HG02852 (cell line): ENCODE measurements at regions not wholly inside any gene's neighbourhood (a gene's known extent, or its start where the extent isn't known, plus 50 kb on each side); places are given as distances from the start of the nearest gene placed in this dataset.
"Not testable (repeated sequence)": the region's sequence is repeated elsewhere in the genome, so short reads cannot be mapped to it uniquely, and the experiment has no call there.

Experiments
- ATAC-seq: cut with Tn5 transposase; IDR thresholded peaks from one replicate; pipeline ENCODE4 v1.9.1; 2021; ENCODE audit warnings: mild to moderate bottlenecking, moderate library complexity; ENCODE audit not compliant: unreplicated experiment

DNA sequence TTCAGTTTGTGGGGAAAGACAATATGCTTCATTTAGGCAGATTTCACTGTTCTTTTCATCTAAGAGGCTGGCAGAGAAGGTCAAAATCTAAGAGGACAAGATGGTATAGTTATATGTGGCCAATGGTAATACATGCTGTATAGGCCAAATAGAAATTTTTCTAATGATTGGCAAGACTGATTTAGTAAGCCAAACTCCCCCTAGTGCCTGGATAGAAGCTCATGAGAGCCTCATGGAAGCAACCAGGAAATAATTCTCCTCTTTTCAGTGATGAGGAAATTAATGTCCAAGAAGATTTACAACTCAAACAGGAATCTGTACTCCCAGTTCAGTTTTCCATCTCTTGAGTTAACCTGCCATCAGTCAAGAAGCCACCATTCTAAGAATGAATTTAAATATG, 253.6 kb upstream of the PHF14 start:
- ATAC-seq: no peak

DNA sequence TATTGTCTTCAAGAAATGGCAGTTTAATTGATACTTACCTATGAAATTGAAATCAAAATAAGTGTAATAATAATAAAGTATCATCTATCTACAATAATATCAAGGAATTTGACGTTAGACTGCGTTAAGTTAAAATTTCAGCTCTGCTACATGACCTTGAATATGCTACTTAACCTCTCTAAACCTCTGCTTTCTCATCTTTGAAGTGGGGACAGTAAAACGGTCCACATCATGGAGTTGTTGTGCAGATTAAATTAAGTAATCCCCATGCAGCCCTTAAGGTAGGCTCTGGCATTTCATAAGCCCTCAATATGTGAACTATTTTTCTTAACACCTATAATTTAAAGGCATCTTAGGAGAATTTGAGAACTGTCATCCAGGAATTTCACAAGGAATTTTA, 252.4 kb upstream of the PHF14 start:
- ATAC-seq: no peak

- ATAC-seq: no peak
Measured at GRCh38 chr7:10723832-10724231, 249.8 kb upstream of the PHF14 start.

DNA sequence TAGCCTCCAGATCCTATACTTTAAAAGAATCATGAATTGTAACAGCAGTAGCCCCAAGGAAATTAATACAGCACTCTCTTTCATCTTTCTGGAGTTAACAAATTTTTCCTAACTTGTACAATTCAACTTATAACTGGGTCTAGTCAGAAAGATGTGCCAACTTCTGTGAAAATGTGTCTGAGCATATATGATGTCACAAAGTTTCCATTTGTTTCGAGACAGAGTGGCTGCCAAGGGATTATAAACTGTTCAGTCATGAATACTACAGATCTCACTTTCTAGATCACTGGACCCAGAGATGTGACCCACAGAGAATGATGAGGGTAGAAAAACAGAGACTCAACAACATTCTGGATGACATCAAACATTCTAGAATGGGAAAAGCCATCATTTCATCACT, 249.2 kb upstream of the PHF14 start:
- ATAC-seq: no peak

GRCh38 chr7:10727636-10728035, 246.0 kb upstream of the PHF14 start:
- no peak for ATAC-seq

GRCh38 chr7:10731253-10731773, 242.4 kb upstream of the PHF14 start:
- no peak for ATAC-seq

DNA sequence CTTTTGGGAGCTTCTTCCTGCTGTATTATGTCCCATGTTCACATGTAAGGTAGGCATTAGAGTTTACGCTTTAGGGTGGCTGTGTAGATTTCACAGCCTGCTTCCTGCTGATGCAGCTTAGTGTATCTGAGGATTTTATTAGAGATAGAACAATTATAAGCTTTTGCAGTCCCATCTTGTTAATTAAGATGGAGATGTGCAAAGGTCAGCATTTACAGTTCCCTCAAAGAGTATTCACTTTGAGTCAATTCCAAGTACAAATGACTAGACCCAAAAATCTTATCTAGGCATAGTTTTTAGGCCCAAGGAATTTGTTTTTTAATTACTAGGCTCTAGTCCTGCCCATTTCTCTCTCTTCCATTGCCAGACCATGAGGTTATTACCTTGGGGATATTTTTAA, 239.9 kb upstream of the PHF14 start:
- ATAC-seq: no peak

DNA sequence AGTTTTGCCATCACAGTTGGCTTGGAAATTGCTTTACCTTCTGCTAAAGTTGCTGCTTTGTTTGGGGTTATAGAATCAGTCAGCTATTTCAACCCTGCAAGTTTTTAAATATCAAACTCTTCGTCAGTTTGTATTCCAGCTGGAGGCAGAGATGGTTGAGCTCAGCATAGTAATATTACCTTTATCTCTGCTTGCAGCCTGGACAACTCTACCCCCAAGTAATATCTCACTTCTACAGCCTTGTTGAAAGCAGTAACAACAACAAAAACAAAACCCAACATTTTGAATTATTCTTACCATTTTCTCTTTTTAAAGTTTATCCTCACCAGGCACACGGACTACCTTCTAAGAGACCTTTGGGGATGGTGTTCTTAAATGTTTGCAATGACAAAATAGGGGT, 239.1 kb upstream of the PHF14 start:
- no peak for ATAC-seq

- ATAC-seq: no peak
Measured at GRCh38 chr7:10739401-10739800, 234.3 kb upstream of the PHF14 start.

GRCh38 chr7:10740805-10741204, 232.9 kb upstream of the PHF14 start:
- ATAC-seq: no peak

- ATAC-seq: no peak
Measured at GRCh38 chr7:10756981-10757380, 216.7 kb upstream of the PHF14 start.

DNA sequence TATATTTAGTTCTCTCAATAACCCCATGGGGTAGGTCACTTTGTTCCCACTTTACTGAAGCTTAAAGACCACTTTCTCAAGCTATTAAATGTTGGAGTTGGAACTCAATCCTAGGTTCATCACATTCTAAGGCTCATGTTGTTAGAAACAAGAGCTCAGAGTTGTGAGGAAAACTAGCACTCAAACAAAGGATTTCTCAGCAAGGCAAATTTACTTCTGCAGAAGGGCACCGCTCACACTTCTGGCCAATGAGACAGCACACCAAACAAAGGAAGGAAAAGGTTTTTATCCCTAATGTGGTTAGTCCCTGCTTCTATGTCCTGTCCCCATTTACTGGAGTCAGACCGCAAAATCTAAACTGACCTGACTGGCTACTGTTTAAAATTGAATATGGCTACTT, 214.6 kb upstream of the PHF14 start:
- ATAC-seq: no peak

DNA sequence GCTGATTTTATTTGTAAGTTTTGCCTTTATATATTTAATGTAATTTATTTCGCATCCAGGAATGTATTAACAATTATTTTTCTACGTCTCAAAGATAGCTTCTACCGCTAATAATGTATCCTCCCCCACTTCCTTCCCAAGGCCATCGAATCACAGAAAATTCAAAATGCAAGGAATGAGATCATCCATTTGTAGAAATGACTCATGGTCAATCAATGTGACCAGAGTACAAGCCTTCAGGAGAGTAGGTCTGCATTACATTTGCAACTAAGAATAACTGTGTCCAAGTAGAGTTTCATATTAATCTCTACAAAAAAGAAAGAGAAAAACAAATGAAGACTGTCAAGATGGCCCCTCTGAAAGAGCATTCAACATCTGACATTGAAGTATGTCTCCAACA, 205.9 kb upstream of the PHF14 start:
- no peak for ATAC-seq

DNA sequence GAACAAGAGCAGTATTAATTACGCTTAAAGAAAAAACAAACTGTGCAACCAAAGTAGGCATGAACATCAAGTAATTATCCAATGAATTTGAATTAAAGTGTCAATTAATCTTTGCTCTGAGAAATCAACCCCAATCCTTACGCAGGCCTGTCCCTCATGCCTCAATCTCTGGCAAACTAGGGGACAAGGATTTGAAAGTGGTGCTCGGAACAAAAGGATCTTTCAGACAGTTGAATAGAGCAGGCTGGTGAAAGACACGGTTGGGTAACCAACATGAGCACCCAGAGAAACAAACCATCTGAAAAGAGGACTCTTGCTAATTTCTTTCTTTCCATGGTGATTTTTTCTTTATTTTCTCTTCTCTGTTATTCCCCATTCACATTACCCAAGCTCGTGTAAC, 203.5 kb upstream of the PHF14 start:
- ATAC-seq: no peak

- no peak for ATAC-seq
Measured at GRCh38 chr7:10773430-10773829, 200.2 kb upstream of the PHF14 start.

GRCh38 chr7:10779465-10780399, 193.9 kb upstream of the PHF14 start:
- ATAC-seq: no peak

GRCh38 chr7:10780400-10780747, 193.3 kb upstream of the PHF14 start:
- ATAC-seq: no peak

DNA sequence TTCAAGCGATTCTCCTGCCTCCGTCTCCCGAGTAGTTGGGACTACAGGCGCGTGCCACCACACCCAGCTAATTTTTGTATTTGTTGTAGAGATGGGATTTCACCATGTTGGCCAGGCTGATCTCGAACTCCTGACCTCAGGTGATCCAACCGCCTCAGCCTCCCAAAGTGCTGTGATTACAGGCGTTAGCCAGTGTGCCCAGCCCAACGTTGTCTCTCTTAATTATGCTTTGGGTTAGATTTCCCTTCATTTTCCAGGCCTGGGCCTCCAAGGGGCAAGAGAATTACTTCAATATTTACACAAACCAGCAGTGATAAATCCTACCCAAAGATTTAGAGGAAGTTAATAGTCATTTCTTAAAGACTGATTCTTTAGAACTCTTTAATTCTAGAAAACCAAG, 186.7 kb upstream of the PHF14 start:
- ATAC-seq: not testable (repeated sequence)

DNA sequence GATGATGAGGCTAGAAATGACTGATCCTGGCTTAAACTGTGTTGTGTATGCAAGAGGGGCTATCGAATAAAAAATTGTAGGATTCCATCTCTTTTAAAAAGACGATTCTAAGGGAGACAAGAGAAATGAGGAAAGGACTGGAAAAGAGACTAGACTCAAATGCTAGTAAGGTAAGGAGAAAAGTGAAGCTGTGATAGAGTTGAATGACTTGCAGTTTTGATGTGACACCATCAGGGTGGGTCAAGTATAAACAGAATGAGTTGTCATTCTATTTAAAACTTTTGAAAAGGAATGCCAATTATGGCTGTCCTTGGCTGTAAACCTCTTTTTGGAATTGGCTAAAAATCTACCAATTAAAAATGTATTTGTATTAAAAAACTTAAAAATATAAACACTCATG, 184.5 kb upstream of the PHF14 start:
- ATAC-seq: no peak

DNA sequence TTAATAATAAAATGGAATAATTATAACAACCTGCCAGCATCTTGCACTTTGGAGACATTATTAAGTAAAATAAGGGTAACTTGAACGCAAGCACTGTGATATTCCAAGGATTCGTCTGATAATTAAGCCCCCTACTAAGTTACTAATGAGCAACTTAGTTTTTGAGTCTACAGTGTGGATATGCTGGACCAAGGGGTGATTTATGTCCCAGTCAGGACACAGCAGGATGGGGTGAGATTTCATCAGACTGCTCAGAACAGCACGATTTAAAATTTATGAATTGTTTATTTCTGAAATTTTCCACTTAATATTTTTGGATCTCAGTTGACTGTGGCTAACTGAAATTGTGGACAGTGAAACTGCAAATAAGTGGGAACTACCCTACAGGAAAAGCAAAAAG, 182.8 kb upstream of the PHF14 start:
- ATAC-seq: no peak

GRCh38 chr7:10793995-10794775, 179.5 kb upstream of the PHF14 start:
- no peak for ATAC-seq

DNA sequence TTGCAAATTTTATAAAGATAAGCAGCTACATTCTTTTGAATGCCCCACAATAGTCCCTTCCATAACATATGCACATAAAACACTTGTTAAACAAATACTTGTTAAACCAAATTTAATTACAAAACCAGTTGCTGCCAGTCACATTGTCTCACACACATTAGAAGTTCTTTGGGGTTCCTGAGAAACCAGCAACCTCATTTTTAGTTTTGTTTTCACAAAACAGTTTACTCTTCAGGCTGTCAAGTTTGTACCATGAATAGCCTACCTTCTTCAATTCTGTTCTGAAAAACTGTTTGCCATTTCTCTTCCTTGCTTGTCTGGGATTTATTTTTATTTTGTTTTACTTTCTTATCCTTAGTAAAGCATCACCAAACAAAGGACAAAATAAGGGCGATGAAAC, 176.5 kb upstream of the PHF14 start:
- no peak for ATAC-seq
